ENCODE measurements at regions not wholly inside any gene's neighbourhood (a gene's known extent, or its start where the extent isn't known, plus 50 kb on each side); places are given as distances from the start of the nearest gene placed in this dataset.

- TF ChIP-seq CTCF (IDR thresholded peaks at IDR 0.05) (no peak), EZH2 (IDR thresholded peaks at IDR 0.05) (no peak)
Observed at GRCh38 chr7:40964610-40965009, 738.3 kb downstream of the INHBA start.

Data from neural progenitor cell (in vitro differentiated cells).